GM21825 (cell line): ENCODE measurements at regions not wholly inside any gene's neighbourhood (a gene's known extent, or its start where the extent isn't known, plus 50 kb on each side); places are given as distances from the start of the nearest gene placed in this dataset.
"Not testable (repeated sequence)": the region's sequence is repeated elsewhere in the genome, so short reads cannot be mapped to it uniquely, and the experiment has no call there.

Experiments used
- ATAC-seq: cut with Tn5 transposase; IDR thresholded peaks from one replicate; pipeline ENCODE4 v1.9.1; 2021; ENCODE audit warnings: mild to moderate bottlenecking, moderate library complexity; ENCODE audit not compliant: unreplicated experiment

- ATAC-seq, result no peak
Observed at GRCh38 chr5:6115852-6116251, 262.5 kb downstream of the MED10 start.

- no peak for ATAC-seq
Observed at GRCh38 chr5:6112538-6112937, 265.8 kb downstream of the MED10 start.

DNA sequence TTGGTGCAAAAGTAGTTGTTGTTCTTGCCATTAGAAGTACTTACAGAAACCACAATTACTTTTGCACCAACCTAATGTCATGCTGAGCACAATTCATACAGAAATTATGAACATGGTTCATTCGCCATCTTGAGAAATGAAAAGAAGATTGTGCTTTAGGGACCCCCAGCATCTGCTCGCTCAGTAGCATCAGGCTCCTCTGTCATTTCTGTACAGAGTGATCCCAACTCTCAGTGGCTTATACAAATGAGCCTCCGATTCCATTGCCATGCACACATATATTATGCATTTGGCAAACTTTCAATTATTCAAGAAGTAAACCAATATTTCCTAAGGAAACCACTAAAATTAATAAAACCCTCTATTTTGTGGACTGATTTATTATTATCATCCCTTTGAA is 266.2 kb downstream of the MED10 start:
- no peak for ATAC-seq

DNA sequence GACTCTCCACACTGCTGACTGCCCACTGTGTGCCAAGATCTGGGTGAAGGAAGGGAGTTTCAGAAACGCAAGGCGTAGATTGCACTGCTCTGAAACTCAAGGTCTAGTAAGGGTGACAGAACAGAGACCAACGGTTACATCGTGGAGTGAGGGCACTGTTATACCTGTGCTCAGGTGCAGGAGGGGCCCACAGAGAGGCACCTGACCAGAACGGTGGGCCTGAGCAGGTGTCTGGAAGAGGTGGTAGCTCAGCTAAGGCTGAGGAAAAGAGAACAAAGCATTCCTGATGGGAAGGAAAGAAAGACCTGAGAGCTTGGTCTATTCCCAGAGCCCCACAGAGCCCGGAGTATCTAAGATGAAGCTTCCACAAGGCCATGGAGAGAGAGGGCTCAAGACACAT is 267.2 kb downstream of the MED10 start:
- ATAC-seq, result no peak

DNA sequence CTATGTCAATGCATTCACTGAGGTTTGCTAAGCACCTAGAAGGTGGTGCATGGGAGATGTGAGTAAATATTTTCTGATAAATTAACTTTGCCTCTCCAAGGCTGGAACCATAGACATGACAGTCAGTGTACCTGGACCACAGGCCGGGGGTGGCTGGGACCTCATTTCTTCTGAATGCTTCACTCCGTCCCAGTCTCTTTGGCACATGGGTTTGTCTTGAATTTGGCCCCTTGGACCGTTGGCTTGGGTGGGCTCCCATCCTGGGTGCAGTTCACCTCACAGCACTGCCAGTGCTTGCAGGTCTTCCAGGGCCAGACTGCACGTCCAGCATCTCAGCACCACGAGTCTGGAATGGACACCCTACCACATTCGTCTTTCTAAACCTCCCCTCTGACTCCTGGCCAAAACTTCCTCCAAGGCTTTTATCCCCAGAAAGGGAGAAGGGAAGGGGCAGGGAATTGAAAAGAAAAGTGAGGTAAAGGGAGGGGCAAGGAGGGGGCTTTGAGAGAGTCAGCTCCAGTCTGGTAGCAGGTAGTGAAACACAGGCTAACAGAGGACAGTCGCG is 267.8 kb downstream of the MED10 start:
- ATAC-seq, result no peak

GRCh38 chr5:6108981-6109825 is 269.1 kb downstream of the MED10 start:
- ATAC-seq, result no peak

DNA sequence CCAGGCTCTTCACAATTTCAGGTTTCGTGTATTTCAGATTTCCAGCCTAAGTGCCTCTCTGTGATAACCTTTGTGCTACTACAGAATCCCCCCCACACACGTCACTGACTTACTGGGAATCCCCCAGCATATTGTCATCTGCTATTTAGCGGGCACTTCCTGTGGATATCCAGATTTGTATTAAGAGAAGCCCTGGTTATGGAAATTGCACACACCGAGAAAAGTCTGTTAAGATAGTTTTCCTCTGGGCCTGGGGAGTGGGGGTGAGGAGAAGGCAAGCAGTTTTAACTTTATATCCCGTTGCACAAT is 269.9 kb downstream of the MED10 start:
- ATAC-seq, result no peak

GRCh38 chr5:6107675-6108539 is 270.4 kb downstream of the MED10 start:
- no peak for ATAC-seq

DNA sequence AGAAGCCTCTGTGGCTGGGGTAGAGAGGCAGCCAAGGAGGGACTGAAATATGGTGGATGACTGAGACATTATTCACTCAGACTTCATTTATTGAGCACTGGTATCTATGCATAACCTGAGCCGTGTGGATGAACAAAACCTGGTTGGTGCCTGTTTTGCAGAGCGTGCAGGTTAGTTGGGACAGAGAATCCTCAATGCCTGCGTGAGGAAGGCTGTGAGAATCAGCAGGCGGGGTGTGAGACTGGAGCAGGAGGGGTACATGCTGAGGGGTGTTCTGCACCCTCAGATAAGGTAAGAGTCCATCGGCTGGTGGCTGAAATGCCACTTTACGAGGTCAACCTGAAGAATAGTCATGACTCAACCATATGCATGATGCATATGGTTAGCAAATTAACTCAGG is 271.6 kb downstream of the MED10 start:
- no peak for ATAC-seq

DNA sequence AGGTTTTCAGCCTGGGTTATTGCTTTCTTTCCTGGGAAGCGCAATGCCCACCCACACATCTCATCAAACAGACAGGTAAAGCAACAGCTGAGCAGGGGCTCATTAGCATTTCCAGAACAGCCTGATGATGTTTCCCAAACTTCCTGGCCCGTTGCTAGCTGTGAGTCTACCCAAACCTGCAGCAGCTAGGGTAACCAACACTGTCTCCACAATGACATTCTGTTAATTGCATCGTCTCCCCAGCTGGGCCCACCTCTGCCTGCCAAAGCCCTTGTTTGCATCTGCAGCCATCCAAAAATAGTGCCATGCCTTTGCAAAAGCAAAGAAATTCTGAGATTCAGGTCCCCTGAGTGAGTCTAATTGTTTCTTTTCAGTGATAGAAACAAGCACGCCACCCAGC is 273.0 kb downstream of the MED10 start:
- no peak for ATAC-seq

GRCh38 chr5:6096101-6096500 is 282.2 kb downstream of the MED10 start:
- ATAC-seq, result no peak

DNA sequence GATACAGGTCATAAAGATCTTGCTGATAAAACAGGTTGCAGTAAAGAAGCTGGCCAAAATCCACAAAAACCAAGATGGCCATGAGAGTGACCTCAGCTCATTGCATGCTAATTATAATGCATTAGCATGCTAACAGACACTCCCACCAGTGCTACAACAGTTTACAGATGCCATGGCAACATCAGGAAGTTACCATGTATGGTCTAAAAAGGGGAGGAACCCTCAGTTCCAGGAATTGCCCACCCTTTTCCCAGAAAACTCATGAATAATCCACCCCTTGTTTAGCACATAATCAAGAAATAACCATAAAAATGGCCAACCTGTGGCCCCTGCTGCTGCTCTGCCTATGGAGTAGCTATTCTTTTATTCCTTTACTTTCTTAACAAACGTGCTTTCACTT is 284.2 kb downstream of the MED10 start:
- not testable (repeated sequence) for ATAC-seq

- no peak for ATAC-seq
Observed at GRCh38 chr5:6090838-6091237, 287.5 kb downstream of the MED10 start.

- ATAC-seq, result no peak
Observed at GRCh38 chr5:6090079-6090654, 288.2 kb downstream of the MED10 start.

DNA sequence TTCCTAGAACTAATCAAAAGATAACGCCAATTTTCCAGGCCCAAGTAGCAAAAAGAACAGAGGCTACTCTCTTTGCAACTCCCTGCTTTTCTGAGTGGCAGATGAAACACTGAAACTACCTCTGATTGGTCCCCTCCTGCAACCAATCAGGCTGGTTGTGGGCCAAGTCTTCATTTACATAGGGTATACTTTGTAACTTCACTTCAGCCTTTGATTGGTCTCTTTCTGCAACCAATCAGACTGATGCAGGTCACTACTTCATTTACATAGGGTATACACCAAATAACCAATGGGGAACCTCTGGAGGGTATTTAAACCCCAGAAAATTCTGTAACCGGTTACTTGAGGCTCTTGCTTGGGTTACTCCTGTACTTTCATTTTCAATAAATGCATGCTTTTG is 289.6 kb downstream of the MED10 start:
- no peak for ATAC-seq

- no peak for ATAC-seq
Observed at GRCh38 chr5:6087576-6087975, 290.8 kb downstream of the MED10 start.

DNA sequence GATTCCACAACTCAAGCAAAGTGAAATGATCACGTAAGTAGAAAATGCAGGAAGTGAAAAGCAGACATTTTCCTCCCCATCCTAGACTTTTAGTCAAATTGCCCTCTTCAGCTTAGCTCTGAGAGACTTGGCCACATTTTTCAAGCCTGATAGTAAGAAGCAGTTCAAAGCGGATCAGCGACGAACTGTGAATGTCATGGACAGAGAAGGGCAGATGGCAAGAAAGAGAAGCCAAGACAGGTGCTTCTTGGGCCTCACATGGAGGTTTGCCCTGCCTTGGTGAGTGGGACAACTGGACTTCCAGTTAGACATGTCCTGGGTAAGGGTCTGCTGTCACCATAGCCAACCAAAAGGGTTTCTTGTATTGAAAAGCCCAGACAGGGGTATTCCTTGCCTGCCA is 291.5 kb downstream of the MED10 start:
- no peak for ATAC-seq

- ATAC-seq, result no peak
Observed at GRCh38 chr5:6085341-6085860, 292.9 kb downstream of the MED10 start.

DNA sequence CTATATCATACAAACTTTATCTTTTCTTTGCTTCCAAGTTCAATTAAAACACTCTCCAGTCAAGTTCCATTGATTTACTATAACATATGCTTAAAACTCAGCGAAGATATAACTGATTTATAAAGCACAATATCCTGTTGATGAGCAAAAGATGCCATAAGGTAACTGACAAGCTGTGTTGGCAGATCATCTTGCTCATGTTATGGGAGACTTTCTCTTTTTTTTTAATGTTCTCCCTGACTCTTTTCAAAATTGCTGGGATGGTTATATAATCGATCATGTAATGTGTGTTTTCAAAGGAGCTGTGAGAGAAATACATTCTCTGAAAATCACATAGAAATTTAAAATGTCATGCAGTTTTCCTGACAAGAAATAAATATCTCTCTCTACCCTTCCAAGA is 293.5 kb downstream of the MED10 start:
- no peak for ATAC-seq

- ATAC-seq, result no peak
Observed at GRCh38 chr5:6084376-6084775, 294.0 kb downstream of the MED10 start.

DNA sequence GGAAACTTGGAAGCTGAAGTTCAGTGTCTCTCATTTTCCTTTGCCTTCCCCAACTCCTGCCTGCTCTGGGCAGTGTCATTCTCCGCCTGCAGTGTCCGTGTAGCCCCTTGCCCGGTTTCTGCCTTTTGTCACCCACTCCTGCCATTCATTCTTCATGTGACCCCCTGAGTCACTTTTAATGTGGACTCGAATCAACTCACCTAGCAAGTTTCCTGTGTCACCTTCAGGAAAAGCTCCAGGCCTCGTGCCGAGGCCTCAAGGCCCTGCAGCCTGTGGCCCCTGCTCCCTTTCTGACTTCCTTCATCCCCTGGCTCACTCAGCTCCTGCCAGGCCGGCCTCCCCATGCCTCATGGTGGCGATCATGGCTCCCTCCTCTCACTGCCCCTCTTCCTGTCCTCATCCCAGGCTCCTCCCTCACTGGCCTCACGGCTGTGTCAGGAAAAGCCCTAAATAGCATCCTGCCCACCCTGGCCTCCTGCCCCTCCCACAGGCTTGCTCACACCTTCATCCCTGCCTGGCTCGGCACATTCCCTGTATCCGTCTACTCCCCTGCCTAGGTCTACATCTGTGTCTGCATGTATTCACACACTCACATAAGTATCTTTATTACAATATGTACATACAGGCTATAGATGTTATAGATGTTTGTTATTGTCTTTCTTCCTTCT is 294.9 kb downstream of the MED10 start:
- no peak for ATAC-seq
